IPS DF 6.9 (cell line): ENCODE measurements at regions not wholly inside any gene's neighbourhood (a gene's known extent, or its start where the extent isn't known, plus 50 kb on each side); places are given as distances from the start of the nearest gene placed in this dataset.

Source experiments
- DNase-seq: peaks from one replicate; pipeline ENCODE4 v3.0.0-alpha.2; 2013; ENCODE audit warnings: low read depth, low spot score
- H3K27ac ChIP-seq: one replicate; pipeline ENCODE4 v1.5.1; 2013; ENCODE audit warnings: low read length, control low read depth
- H3K27me3 ChIP-seq: 2 replicates; pipeline ENCODE4 v1.6.1; 2013; ENCODE audit warnings: mild to moderate bottlenecking, low read length; ENCODE audit not compliant: control insufficient read depth, insufficient read depth
- H3K36me3 ChIP-seq: 2 replicates; pipeline ENCODE4 v1.6.1; 2013; ENCODE audit warnings: low read length; ENCODE audit not compliant: control insufficient read depth, insufficient read depth
- H3K4me1 ChIP-seq: 2 replicates; pipeline ENCODE4 v1.6.1; 2013; ENCODE audit warnings: low read length; ENCODE audit not compliant: control insufficient read depth, insufficient read depth
- H3K4me3 ChIP-seq: 2 replicates; pipeline ENCODE4 v1.5.1; 2013; ENCODE audit warnings: mild to moderate bottlenecking, low read length
- H3K9me3 ChIP-seq: 2 replicates; pipeline ENCODE4 v1.6.1; 2013; ENCODE audit warnings: low read length, inconsistent platforms; ENCODE audit not compliant: control insufficient read depth, insufficient read depth
- WGBS: extraction: QIAGEN DNeasy Blood & Tissue Kit; methylation state at CpG from one replicate; pipeline ENCODE4 v1.1.7; 2013; ENCODE audit warnings: mixed read lengths, missing lambda C conversion rate; ENCODE audit not compliant: insufficient read length, insufficient coverage; 5-methylcytosine and 5-hydroxymethylcytosine counted together

- no CpG with 5 or more reads among the region's 1 CpG for WGBS
- no peak overlapping the region for H3K27ac ChIP-seq
- DNase-seq = no peak
These were observed 515.2 kb upstream of the RGS18 start for GRCh38 chr1:191643060-191643459.

GRCh38 chr1:191648939-191649338 is 509.3 kb upstream of the RGS18 start:
- DNase-seq = no peak
- H3K9me3 ChIP-seq = no peaks in the 10 kb centered on the region
- H3K4me3 ChIP-seq = no peak overlapping the region
- no peak overlapping the region for H3K27ac ChIP-seq
- no peaks in the 10 kb centered on the region for H3K27me3 ChIP-seq
- no peaks in the 10 kb centered on the region for H3K4me1 ChIP-seq
- WGBS = no CpG with 5 or more reads among the region's 2 CpGs
- no peaks in the 10 kb centered on the region for H3K36me3 ChIP-seq

More at GRCh38 chr1:191643060-191643459, 515.2 kb upstream of the RGS18 start:
- no peaks in the 10 kb centered on the region for H3K4me1 ChIP-seq
- H3K27me3 ChIP-seq = no peaks in the 10 kb centered on the region
- H3K4me3 ChIP-seq = no peak overlapping the region
- no peaks in the 10 kb centered on the region for H3K36me3 ChIP-seq
- H3K9me3 ChIP-seq = no peaks in the 10 kb centered on the region

DNA sequence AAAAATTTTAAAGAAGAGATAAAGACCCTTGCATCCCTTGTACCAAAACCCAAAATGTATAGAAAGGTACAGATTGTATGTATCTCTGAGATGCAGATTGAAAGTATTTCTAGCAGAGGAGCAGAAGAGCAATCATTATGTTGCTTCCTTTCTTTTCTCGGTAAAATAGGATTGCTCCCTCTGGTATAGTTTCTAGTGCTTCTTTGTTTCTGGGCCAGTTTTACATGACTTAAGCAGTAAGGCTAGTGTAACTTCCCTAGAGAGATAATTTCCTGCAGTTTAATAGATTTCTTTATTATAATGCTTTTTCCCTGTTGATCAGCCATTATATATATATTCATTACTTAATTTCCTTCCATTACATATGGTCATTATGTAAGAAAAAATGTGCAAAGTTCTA is 496.2 kb upstream of the RGS18 start:
- Histone ChIP-seq H3K9me3 (no peaks in the 10 kb centered on the region), H3K4me3 (no peak overlapping the region), H3K27me3 (no peaks in the 10 kb centered on the region), H3K36me3 (no peaks in the 10 kb centered on the region), H3K27ac (no peak overlapping the region), H3K4me1 (no peaks in the 10 kb centered on the region)
- WGBS = no CpG with 5 or more reads among the region's 1 CpG
- DNase-seq = no peak

- no peaks in the 10 kb centered on the region for H3K4me1 ChIP-seq
- no peak for DNase-seq
- no CpG with 5 or more reads among the region's 1 CpG for WGBS
- no peaks in the 10 kb centered on the region for H3K36me3 ChIP-seq
- H3K27ac ChIP-seq = no peak overlapping the region
- no peaks in the 10 kb centered on the region for H3K27me3 ChIP-seq
- H3K9me3 ChIP-seq = no peaks in the 10 kb centered on the region
- H3K4me3 ChIP-seq = no peak overlapping the region
These were observed 495.5 kb upstream of the RGS18 start for GRCh38 chr1:191662746-191663145.

- H3K36me3 ChIP-seq = no peaks in the 10 kb centered on the region
These were observed 489.7 kb upstream of the RGS18 start for GRCh38 chr1:191668525-191668924.

GRCh38 chr1:191669629-191670028 is 488.6 kb upstream of the RGS18 start:
- H3K36me3 ChIP-seq = no peaks in the 10 kb centered on the region
- H3K27me3 ChIP-seq = no peaks in the 10 kb centered on the region
- DNase-seq = no peak
- no peaks in the 10 kb centered on the region for H3K9me3 ChIP-seq
- WGBS = no CpG with 5 or more reads among the region's 2 CpGs
- H3K27ac ChIP-seq = no peak overlapping the region
- H3K4me3 ChIP-seq = no peak overlapping the region
- H3K4me1 ChIP-seq = no peaks in the 10 kb centered on the region

More at GRCh38 chr1:191668525-191668924, 489.7 kb upstream of the RGS18 start:
- no peak overlapping the region for H3K4me3 ChIP-seq
- H3K27me3 ChIP-seq = no peaks in the 10 kb centered on the region
- H3K9me3 ChIP-seq = no peaks in the 10 kb centered on the region
- DNase-seq = no peak
- H3K27ac ChIP-seq = no peak overlapping the region
- no peaks in the 10 kb centered on the region for H3K4me1 ChIP-seq
- WGBS = no CpG with 5 or more reads among the region's 5 CpGs

DNA sequence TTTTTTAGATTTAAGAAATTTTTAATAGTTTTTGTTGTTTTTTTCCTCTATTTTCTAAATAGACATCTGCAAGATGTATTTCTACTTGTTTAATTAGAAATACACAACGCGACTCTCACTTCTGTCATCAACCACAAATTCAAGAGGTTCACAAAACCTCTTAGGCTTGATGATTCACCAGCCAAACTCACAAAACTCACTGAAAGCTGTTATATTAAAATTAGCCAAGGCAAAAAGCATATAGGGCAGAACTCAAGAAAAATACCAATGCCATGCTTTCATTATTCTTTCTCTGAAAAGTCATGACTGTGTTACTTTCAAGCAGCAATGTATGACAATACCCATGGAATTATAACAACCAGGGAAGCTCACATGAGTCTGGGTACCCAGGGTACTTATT is 487.0 kb upstream of the RGS18 start:
- H3K9me3 ChIP-seq = no peaks in the 10 kb centered on the region
- no peaks in the 10 kb centered on the region for H3K27me3 ChIP-seq
- no peaks in the 10 kb centered on the region for H3K36me3 ChIP-seq
- no CpG with 5 or more reads among the region's 2 CpGs for WGBS
- no peak overlapping the region for H3K4me3 ChIP-seq
- no peak overlapping the region for H3K27ac ChIP-seq
- no peak for DNase-seq
- no peaks in the 10 kb centered on the region for H3K4me1 ChIP-seq

DNA sequence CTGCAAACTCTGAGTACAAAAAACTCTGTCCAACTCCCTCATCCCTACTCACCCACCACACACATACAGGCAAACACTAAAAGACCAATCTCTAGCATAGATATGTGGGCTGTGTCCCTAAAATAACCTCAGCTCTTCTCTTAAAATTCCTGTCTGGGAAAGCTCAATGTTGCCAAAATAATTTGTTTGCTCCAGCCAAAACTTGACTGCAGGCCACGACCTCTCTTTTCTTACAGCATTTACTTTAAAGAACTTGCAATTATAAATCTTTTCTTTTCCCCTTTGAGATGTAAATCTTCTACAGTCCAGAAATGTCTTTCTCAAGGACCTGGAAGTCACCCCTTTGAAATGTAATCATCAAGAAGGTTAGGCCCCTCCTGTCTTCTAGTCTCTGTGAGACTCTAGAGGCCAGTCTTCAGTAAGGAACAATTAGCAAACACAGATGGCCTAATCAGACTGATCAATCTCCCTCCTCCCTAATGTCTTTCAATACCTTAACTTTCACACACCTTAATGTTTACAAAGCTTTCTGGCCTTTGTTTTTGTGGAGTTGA is 483.6 kb upstream of the RGS18 start:
- H3K27ac ChIP-seq = no peak overlapping the region
- no CpG with 5 or more reads among the region's 1 CpG for WGBS
- DNase-seq = no peak

GRCh38 chr1:191675856-191676783 is 482.1 kb upstream of the RGS18 start:
- no peaks in the 10 kb centered on the region for H3K36me3 ChIP-seq
- H3K27ac ChIP-seq = no peak overlapping the region
- no peaks in the 10 kb centered on the region for H3K27me3 ChIP-seq
- no CpG with 5 or more reads among the region's 4 CpGs for WGBS
- H3K9me3 ChIP-seq = no peaks in the 10 kb centered on the region
- no peak overlapping the region for H3K4me3 ChIP-seq
- no peaks in the 10 kb centered on the region for H3K4me1 ChIP-seq
- DNase-seq = no peak

More for the DNA sequence above, 483.6 kb upstream of the RGS18 start:
- H3K27me3 ChIP-seq = no peaks in the 10 kb centered on the region
- H3K4me1 ChIP-seq = no peaks in the 10 kb centered on the region
- no peaks in the 10 kb centered on the region for H3K9me3 ChIP-seq
- no peaks in the 10 kb centered on the region for H3K36me3 ChIP-seq
- no peak overlapping the region for H3K4me3 ChIP-seq

GRCh38 chr1:191685669-191686068 is 472.6 kb upstream of the RGS18 start:
- no peaks in the 10 kb centered on the region for H3K36me3 ChIP-seq
- no peaks in the 10 kb centered on the region for H3K27me3 ChIP-seq
- no CpG with 5 or more reads among the region's 1 CpG for WGBS
- DNase-seq = no peak
- no peaks in the 10 kb centered on the region for H3K9me3 ChIP-seq
- H3K4me1 ChIP-seq = no peaks in the 10 kb centered on the region
- no peak overlapping the region for H3K27ac ChIP-seq
- H3K4me3 ChIP-seq = no peak overlapping the region
